ENCODE measurements at regions not wholly inside any gene's neighbourhood (a gene's known extent, or its start where the extent isn't known, plus 50 kb on each side); places are given as distances from the start of the nearest gene placed in this dataset.
A peak's percentile ranks its signal among the peaks of the same experiment; 100 is the strongest.

- no peak overlapping the region for H3K27ac ChIP-seq (ENCODE audit: insufficient read depth, low read length)
- H3K27me3 ChIP-seq (ENCODE audit: control insufficient read depth, insufficient read depth, low read length), result no peaks in the 10 kb centered on the region
- DNase-seq (no peak), ATAC-seq (ENCODE audit: low read depth) (no peak)
- CTCF ChIA-PET, result no interaction called here
- 0 out of 4 replicates have a peak overlapping the region, but pooled peaks of 1 of the 2 experiments have one; percentile 38 for H4K8ac ChIP-seq (ENCODE audit: low read depth in 2 of 2, low read length in 2 of 2)
- no peak overlapping the region for H3K18ac ChIP-seq (ENCODE audit: low read depth, low read length)
- H3K9me1 ChIP-seq (ENCODE audit: insufficient read depth, low read length), result 0 out of 2 replicates have a peak, but pooled peaks cover 2% of the 10 kb centered on the region
- H3K4ac ChIP-seq (ENCODE audit: low read depth, low read length), result no peak overlapping the region
- H3K4me2 ChIP-seq (ENCODE audit: low read depth, low read length), result no peak overlapping the region
- H2AK5ac ChIP-seq (ENCODE audit: low read depth, low read length), result no peak overlapping the region; the same call in none of the 2 replicates
- H4K20me1 ChIP-seq (ENCODE audit: insufficient read depth, low read length), result no peaks in the 10 kb centered on the region
- H2AFZ ChIP-seq (replicated peaks; ENCODE audit: low read length, poor library complexity), result no peak overlapping the region
- no TSS peak for BruUV-seq (replicated peaks)
- H4K91ac ChIP-seq (ENCODE audit: insufficient read depth, low read depth, low read length), result no peak overlapping the region
- H3K14ac ChIP-seq (replicated peaks; ENCODE audit: low read depth, low read length), result no peak overlapping the region
- intact Hi-C loops (cut with micrococcal nuclease) (no loop called here), dilution Hi-C loops (cut with HindIII; ENCODE audit: low sequenced_read_pairs, unreplicated experiment) (no loop called here), in situ Hi-C loops (cut with MboI; ENCODE audit: low sequenced_read_pairs) (no loop called here)
- POLR2A ChIA-PET (ENCODE audit: unreplicated experiment), result no interaction called here
- H3K23ac ChIP-seq (ENCODE audit: low read depth, low read length), result no peak overlapping the region
- 0 out of 2 replicates have a peak overlapping the region, but pooled peaks have one; percentile 18 for H2BK20ac ChIP-seq (ENCODE audit: low read depth, low read length)
- no peak overlapping the region for H2BK120ac ChIP-seq (ENCODE audit: low read depth, low read length)
- H3K79me1 ChIP-seq (ENCODE audit: low read depth in 1 of 2, low read length in 2 of 2), result no peaks in the 10 kb centered on the region
- H2AK9ac ChIP-seq (replicated peaks; ENCODE audit: low read depth, low read length, poor library complexity), result no peak overlapping the region
- 100% methylated on average over 2 of the region's 16 CpGs; no CpG with 5 or more reads in 1 of the 2 experiments for WGBS, 2 experiments (ENCODE audit: extremely low coverage in 2 of 2, insufficient read length in 1 of 2)
- H2BK5ac ChIP-seq (ENCODE audit: low read depth, low read length, poor library complexity, severe bottlenecking), result no peak overlapping the region
- H3K4me1 ChIP-seq (ENCODE audit: control insufficient read depth, insufficient read depth, low read length), result peaks cover 3% of the 10 kb centered on the region; the same call in 1 of the 2 replicates
- H3K9me3 ChIP-seq (ENCODE audit: control insufficient read depth, insufficient read depth, low read length), result no peaks in the 10 kb centered on the region
- H3K4me3 ChIP-seq (ENCODE audit: insufficient read depth, low read depth, low read length), result no peak overlapping the region
- H3K36me3 ChIP-seq (ENCODE audit: control insufficient read depth, insufficient read depth, low read length), result no peaks in the 10 kb centered on the region
- H2BK15ac ChIP-seq (ENCODE audit: low read depth, low read length), result peak overlapping the region; percentile 68; the same call in 2 of the 3 replicates
- no peak overlapping the region for H4K5ac ChIP-seq (ENCODE audit: low read depth, low read length)
- H3K9ac ChIP-seq (ENCODE audit: low read depth, low read length), result no peak overlapping the region
- H3K56ac ChIP-seq (ENCODE audit: extremely low read depth, insufficient read depth, low read length), result no peak overlapping the region
- TF ChIP-seq FOS (IDR thresholded peaks at IDR 0.05; ENCODE audit: low read depth, low read length), result no peak
- TF ChIP-seq POLR2A (IDR thresholded peaks at IDR 0.05; ENCODE audit: low read depth, low read length), result no peak
- TF ChIP-seq BHLHE40 (IDR thresholded peaks at IDR 0.05; ENCODE audit: low read depth, low read length), result no peak
- no peak for TF ChIP-seq NFE2L2 (IDR thresholded peaks at IDR 0.05; ENCODE audit: low read depth, low read length)
- TF ChIP-seq RCOR1 (IDR thresholded peaks at IDR 0.05; ENCODE audit: insufficient replicate concordance, low read length), result no peak
- TF ChIP-seq MXI1 (IDR thresholded peaks at IDR 0.05; ENCODE audit: borderline replicate concordance, low read depth, low read length), result no peak
- TF ChIP-seq, protein P1, sequence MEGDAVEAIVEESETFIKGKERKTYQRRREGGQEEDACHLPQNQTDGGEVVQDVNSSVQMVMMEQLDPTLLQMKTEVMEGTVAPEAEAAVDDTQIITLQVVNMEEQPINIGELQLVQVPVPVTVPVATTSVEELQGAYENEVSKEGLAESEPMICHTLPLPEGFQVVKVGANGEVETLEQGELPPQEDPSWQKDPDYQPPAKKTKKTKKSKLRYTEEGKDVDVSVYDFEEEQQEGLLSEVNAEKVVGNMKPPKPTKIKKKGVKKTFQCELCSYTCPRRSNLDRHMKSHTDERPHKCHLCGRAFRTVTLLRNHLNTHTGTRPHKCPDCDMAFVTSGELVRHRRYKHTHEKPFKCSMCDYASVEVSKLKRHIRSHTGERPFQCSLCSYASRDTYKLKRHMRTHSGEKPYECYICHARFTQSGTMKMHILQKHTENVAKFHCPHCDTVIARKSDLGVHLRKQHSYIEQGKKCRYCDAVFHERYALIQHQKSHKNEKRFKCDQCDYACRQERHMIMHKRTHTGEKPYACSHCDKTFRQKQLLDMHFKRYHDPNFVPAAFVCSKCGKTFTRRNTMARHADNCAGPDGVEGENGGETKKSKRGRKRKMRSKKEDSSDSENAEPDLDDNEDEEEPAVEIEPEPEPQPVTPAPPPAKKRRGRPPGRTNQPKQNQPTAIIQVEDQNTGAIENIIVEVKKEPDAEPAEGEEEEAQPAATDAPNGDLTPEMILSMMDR (conservative IDR thresholded peaks at IDR 0.05; ENCODE audit: low read depth, low read length), result no peak
- no peak for TF ChIP-seq SMC3 (IDR thresholded peaks at IDR 0.05; ENCODE audit: low read depth, low read length)
- no peak for TF ChIP-seq MAFK (IDR thresholded peaks at IDR 0.05; ENCODE audit: low read depth, low read length)
- TF ChIP-seq, protein P2, sequence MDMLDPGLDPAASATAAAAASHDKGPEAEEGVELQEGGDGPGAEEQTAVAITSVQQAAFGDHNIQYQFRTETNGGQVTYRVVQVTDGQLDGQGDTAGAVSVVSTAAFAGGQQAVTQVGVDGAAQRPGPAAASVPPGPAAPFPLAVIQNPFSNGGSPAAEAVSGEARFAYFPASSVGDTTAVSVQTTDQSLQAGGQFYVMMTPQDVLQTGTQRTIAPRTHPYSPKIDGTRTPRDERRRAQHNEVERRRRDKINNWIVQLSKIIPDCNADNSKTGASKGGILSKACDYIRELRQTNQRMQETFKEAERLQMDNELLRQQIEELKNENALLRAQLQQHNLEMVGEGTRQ (IDR thresholded peaks at IDR 0.05; ENCODE audit: low read depth, low read length), result no peak
- TF ChIP-seq MAZ (IDR thresholded peaks at IDR 0.05; ENCODE audit: borderline replicate concordance, low read depth, low read length), result no peak
- TF ChIP-seq CEBPB (IDR thresholded peaks at IDR 0.05; ENCODE audit: low read depth, low read length), result no peak
- TF ChIP-seq, protein P3, sequence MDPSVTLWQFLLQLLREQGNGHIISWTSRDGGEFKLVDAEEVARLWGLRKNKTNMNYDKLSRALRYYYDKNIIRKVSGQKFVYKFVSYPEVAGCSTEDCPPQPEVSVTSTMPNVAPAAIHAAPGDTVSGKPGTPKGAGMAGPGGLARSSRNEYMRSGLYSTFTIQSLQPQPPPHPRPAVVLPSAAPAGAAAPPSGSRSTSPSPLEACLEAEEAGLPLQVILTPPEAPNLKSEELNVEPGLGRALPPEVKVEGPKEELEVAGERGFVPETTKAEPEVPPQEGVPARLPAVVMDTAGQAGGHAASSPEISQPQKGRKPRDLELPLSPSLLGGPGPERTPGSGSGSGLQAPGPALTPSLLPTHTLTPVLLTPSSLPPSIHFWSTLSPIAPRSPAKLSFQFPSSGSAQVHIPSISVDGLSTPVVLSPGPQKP (IDR thresholded peaks at IDR 0.05; ENCODE audit: borderline replicate concordance, low read depth, low read length), result no peak
- TF ChIP-seq CHD1 (IDR thresholded peaks at IDR 0.05; ENCODE audit: low read depth, low read length), result no peak
These were observed 78.4 kb upstream of the ERRFI1 start for GRCh38 chr1:8104278-8105236.
